Epithelial cell of proximal tubule (primary cell): ENCODE measurements at regions not wholly inside any gene's neighbourhood (a gene's known extent, or its start where the extent isn't known, plus 50 kb on each side); places are given as distances from the start of the nearest gene placed in this dataset.

ENCODE experiments used
- DNase-seq: peaks from one replicate; pipeline ENCODE4 v3.0.0-alpha.2; 2011; ENCODE audit warnings: low read depth
- H3K4me3 ChIP-seq: 2 replicates; pipeline ENCODE4 v1.5.1; 2011; ENCODE audit warnings: low read depth, mild to moderate bottlenecking, low read length
- TF ChIP-seq, protein P1 (sequence below): conservative IDR thresholded peaks from 2 replicates; pipeline ENCODE4 v1.5.1; 2012; ENCODE audit warnings: low read depth, mild to moderate bottlenecking, low read length

GRCh38 chr18:76573325-76574025 lies 78.4 kb upstream of the ZNF516 start:
- TF ChIP-seq, protein P1, sequence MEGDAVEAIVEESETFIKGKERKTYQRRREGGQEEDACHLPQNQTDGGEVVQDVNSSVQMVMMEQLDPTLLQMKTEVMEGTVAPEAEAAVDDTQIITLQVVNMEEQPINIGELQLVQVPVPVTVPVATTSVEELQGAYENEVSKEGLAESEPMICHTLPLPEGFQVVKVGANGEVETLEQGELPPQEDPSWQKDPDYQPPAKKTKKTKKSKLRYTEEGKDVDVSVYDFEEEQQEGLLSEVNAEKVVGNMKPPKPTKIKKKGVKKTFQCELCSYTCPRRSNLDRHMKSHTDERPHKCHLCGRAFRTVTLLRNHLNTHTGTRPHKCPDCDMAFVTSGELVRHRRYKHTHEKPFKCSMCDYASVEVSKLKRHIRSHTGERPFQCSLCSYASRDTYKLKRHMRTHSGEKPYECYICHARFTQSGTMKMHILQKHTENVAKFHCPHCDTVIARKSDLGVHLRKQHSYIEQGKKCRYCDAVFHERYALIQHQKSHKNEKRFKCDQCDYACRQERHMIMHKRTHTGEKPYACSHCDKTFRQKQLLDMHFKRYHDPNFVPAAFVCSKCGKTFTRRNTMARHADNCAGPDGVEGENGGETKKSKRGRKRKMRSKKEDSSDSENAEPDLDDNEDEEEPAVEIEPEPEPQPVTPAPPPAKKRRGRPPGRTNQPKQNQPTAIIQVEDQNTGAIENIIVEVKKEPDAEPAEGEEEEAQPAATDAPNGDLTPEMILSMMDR, result no peak
- DNase-seq, result no peak
- H3K4me3 ChIP-seq, result no peak overlapping the region

GRCh38 chr18:76572518-76573247 lies 77.6 kb upstream of the ZNF516 start:
- DNase-seq, result no peak
- H3K4me3 ChIP-seq, result no peak overlapping the region
- TF ChIP-seq, protein P1, result peak; percentile 19

GRCh38 chr18:76571689-76572088 lies 76.6 kb upstream of the ZNF516 start:
- no peak overlapping the region for H3K4me3 ChIP-seq
- TF ChIP-seq, protein P1, result no peak
- DNase-seq, result no peak

DNA sequence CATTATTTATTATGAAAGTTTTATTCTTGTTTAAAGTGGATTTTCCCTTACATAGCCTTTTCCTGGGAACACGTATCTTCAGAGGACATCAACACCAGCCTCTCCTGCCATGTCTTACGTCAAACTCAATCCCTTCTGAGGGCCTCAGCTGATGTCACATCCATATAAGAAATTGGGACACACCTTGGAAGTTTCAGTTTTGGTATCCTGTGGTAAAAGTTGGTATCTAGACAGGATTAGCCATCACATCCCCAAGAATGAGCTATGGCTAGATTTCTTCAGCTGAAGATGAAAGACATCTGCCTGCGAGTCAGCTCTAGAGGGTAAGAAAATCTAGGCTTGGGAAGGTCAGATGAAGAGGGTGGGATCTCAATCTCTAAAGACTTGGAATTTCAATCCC lies 75.8 kb upstream of the ZNF516 start:
- no peak overlapping the region for H3K4me3 ChIP-seq
- TF ChIP-seq, protein P1, result no peak
- no peak for DNase-seq

GRCh38 chr18:76569644-76570419 lies 74.8 kb upstream of the ZNF516 start:
- TF ChIP-seq, protein P1, result no peak
- DNase-seq, result no peak

DNA sequence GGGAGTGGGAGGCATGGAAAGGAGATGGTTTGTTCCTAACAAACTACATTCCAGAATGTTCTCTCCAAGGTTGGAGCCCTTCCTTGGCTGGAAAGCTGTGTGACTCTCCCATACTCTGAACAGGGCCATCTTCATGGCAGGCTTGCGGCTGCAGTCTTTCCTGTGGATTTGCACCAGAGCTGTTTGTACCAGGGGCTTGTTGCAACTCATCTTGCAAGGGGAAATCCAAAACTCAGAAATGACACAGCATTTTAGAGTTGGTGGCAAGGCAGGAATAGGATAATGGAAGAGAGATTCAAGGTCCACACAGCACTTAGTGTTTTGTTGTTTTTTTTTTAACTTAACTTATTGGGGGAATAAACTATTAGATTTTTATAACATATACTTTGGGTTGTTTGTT lies 73.7 kb upstream of the ZNF516 start:
- DNase-seq, result no peak
- TF ChIP-seq, protein P1, result no peak
- no peak overlapping the region for H3K4me3 ChIP-seq

More at GRCh38 chr18:76569644-76570419, 74.8 kb upstream of the ZNF516 start:
- no peak overlapping the region for H3K4me3 ChIP-seq
